ENCODE measurements at regions not wholly inside any gene's neighbourhood (a gene's known extent, or its start where the extent isn't known, plus 50 kb on each side); places are given as distances from the start of the nearest gene placed in this dataset.

GRCh38 chr13:111906816-111907215, 160.1 kb upstream of the SOX1 start:
- no peak for DNase-seq (ENCODE audit: low spot score)
- H3K27ac ChIP-seq, result no peak overlapping the region
- 94% methylated on average over 9 of the region's 9 CpGs for whole genome bisulfite sequencing
- no peaks in the 10 kb centered on the region for H3K9me3 ChIP-seq
- TF ChIP-seq POLR2AphosphoS5 (IDR thresholded peaks at IDR 0.05), result no peak
- TF ChIP-seq POLR2A (IDR thresholded peaks at IDR 0.05), result no peak
- TF ChIP-seq, protein P1, sequence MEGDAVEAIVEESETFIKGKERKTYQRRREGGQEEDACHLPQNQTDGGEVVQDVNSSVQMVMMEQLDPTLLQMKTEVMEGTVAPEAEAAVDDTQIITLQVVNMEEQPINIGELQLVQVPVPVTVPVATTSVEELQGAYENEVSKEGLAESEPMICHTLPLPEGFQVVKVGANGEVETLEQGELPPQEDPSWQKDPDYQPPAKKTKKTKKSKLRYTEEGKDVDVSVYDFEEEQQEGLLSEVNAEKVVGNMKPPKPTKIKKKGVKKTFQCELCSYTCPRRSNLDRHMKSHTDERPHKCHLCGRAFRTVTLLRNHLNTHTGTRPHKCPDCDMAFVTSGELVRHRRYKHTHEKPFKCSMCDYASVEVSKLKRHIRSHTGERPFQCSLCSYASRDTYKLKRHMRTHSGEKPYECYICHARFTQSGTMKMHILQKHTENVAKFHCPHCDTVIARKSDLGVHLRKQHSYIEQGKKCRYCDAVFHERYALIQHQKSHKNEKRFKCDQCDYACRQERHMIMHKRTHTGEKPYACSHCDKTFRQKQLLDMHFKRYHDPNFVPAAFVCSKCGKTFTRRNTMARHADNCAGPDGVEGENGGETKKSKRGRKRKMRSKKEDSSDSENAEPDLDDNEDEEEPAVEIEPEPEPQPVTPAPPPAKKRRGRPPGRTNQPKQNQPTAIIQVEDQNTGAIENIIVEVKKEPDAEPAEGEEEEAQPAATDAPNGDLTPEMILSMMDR (IDR thresholded peaks at IDR 0.05), result no peak
- no peaks in the 10 kb centered on the region for H3K27me3 ChIP-seq (replicated peaks; ENCODE audit: insufficient read depth)
- H3K4me1 ChIP-seq (replicated peaks), result no peaks in the 10 kb centered on the region
- no peak overlapping the region for H3K4me3 ChIP-seq
- H3K36me3 ChIP-seq, result no peaks in the 10 kb centered on the region
- intact Hi-C loops (cut with DNase I), result no loop called here

- intact Hi-C loops (cut with DNase I), result no loop called here
- Histone ChIP-seq H3K4me3 (no peak overlapping the region), H3K9me3 (no peaks in the 10 kb centered on the region), H3K27me3 (replicated peaks; ENCODE audit: insufficient read depth) (no peaks in the 10 kb centered on the region), H3K36me3 (no peaks in the 10 kb centered on the region), H3K27ac (no peak overlapping the region), H3K4me1 (replicated peaks) (no peaks in the 10 kb centered on the region)
- DNase-seq (ENCODE audit: low spot score), result no peak
- TF ChIP-seq, protein P1 (IDR thresholded peaks at IDR 0.05), result no peak
- no peak for TF ChIP-seq POLR2AphosphoS5 (IDR thresholded peaks at IDR 0.05)
- no peak for TF ChIP-seq POLR2A (IDR thresholded peaks at IDR 0.05)
- 90% methylated on average over 5 of the region's 5 CpGs for WGBS
These were observed 159.5 kb upstream of the SOX1 start for GRCh38 chr13:111907341-111907880.

DNA sequence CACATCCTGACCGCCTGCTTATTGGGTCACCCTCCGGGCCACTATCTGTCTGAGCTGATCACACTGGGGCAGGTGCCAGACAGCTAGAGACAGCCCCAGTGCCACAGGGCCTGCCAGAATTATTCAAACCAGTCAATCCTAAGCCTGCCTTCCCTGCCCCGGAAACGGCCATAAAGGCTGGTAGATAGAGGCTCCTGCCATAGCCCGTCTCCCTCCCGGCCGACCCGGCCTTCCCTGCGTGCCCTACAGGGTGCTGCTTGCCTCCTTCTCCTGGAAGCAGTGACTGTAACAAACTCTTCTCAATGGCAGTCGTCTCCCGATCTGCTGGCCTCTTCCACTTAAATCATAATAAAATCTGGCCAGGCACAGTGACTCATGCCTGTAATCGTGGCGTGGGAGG, 158.6 kb upstream of the SOX1 start:
- 79% methylated on average over 13 of the region's 13 CpGs for WGBS
- no peak overlapping the region for H3K27ac ChIP-seq
- no peak overlapping the region for H3K4me3 ChIP-seq
- intact Hi-C loops (cut with DNase I), result no loop called here
- no peaks in the 10 kb centered on the region for H3K36me3 ChIP-seq
- H3K9me3 ChIP-seq, result no peaks in the 10 kb centered on the region
- DNase-seq (ENCODE audit: low spot score), result no peak
- no peaks in the 10 kb centered on the region for H3K4me1 ChIP-seq (replicated peaks)
- H3K27me3 ChIP-seq (replicated peaks; ENCODE audit: insufficient read depth), result peaks cover 3% of the 10 kb centered on the region
- TF ChIP-seq POLR2A (IDR thresholded peaks at IDR 0.05), result no peak
- TF ChIP-seq, protein P1 (IDR thresholded peaks at IDR 0.05), result no peak
- no peak for TF ChIP-seq POLR2AphosphoS5 (IDR thresholded peaks at IDR 0.05)

- TF ChIP-seq POLR2A (IDR thresholded peaks at IDR 0.05), result no peak
- TF ChIP-seq, protein P1 (IDR thresholded peaks at IDR 0.05), result no peak
- TF ChIP-seq POLR2AphosphoS5 (IDR thresholded peaks at IDR 0.05), result no peak
- no peak overlapping the region for H3K27ac ChIP-seq
- no peaks in the 10 kb centered on the region for H3K9me3 ChIP-seq
- H3K4me3 ChIP-seq, result no peak overlapping the region
- intact Hi-C loops (cut with DNase I), result no loop called here
- H3K27me3 ChIP-seq (replicated peaks; ENCODE audit: insufficient read depth), result peaks cover 4% of the 10 kb centered on the region
- no peaks in the 10 kb centered on the region for H3K4me1 ChIP-seq (replicated peaks)
- DNase-seq (ENCODE audit: low spot score), result no peak
- H3K36me3 ChIP-seq, result no peaks in the 10 kb centered on the region
- 92% methylated on average over 8 of the region's 8 CpGs for WGBS
These were observed 158.0 kb upstream of the SOX1 start for GRCh38 chr13:111908981-111909380.

GRCh38 chr13:111909501-111909900, 157.4 kb upstream of the SOX1 start:
- WGBS, result 89% methylated on average over 12 of the region's 12 CpGs
- TF ChIP-seq POLR2AphosphoS5 (IDR thresholded peaks at IDR 0.05) (no peak), POLR2A (IDR thresholded peaks at IDR 0.05) (no peak)
- TF ChIP-seq, protein P1 (IDR thresholded peaks at IDR 0.05), result no peak
- Histone ChIP-seq H3K27me3 (replicated peaks; ENCODE audit: insufficient read depth) (peaks cover 4% of the 10 kb centered on the region), H3K4me3 (no peak overlapping the region), H3K36me3 (no peaks in the 10 kb centered on the region), H3K27ac (no peak overlapping the region), H3K9me3 (no peaks in the 10 kb centered on the region), H3K4me1 (replicated peaks) (no peaks in the 10 kb centered on the region)
- intact Hi-C loops (cut with DNase I), result no loop called here
- DNase-seq (ENCODE audit: low spot score), result no peak
